AG10803 (cell line): ENCODE measurements at regions not wholly inside any gene's neighbourhood (a gene's known extent, or its start where the extent isn't known, plus 50 kb on each side); places are given as distances from the start of the nearest gene placed in this dataset.
"Not testable (repeated sequence)": the region's sequence is repeated elsewhere in the genome, so short reads cannot be mapped to it uniquely, and the experiment has no call there.

Experiments used
- DNase-seq: peaks from one replicate; pipeline ENCODE4 v3.0.0; 2010; ENCODE audit warnings: low read depth
- H3K4me3 ChIP-seq: 2 replicates; pipeline ENCODE4 v1.5.1; 2011; ENCODE audit warnings: mild to moderate bottlenecking, low read length, control low read depth
- CTCF ChIP-seq: conservative IDR thresholded peaks from 2 replicates; pipeline ENCODE4 v1.5.1; 2011; ENCODE audit warnings: mild to moderate bottlenecking, low read length, control low read depth, inconsistent platforms

- DNase-seq = peak; percentile 9
- H3K4me3 ChIP-seq = no peak overlapping the region
- TF ChIP-seq CTCF = no peak
Observed at GRCh38 chr7:68065581-68065980, 1068.9 kb downstream of the TYW1 start.

- H3K4me3 ChIP-seq = no peak overlapping the region
- TF ChIP-seq CTCF = no peak
- no peak for DNase-seq
Observed at GRCh38 chr7:68067845-68068244, 1071.2 kb downstream of the TYW1 start.

GRCh38 chr7:68070992-68071391, 1074.4 kb downstream of the TYW1 start:
- TF ChIP-seq CTCF = no peak
- DNase-seq = no peak
- no peak overlapping the region for H3K4me3 ChIP-seq

GRCh38 chr7:68073701-68074100, 1077.1 kb downstream of the TYW1 start:
- no peak for DNase-seq
- no peak for TF ChIP-seq CTCF
- H3K4me3 ChIP-seq = no peak overlapping the region

- H3K4me3 ChIP-seq = no peak overlapping the region
- TF ChIP-seq CTCF = no peak
- DNase-seq = no peak
Observed at GRCh38 chr7:68074242-68074641, 1077.6 kb downstream of the TYW1 start.

- DNase-seq = no peak
- TF ChIP-seq CTCF = no peak
- H3K4me3 ChIP-seq = no peak overlapping the region
Observed at GRCh38 chr7:68078157-68078710, 1081.6 kb downstream of the TYW1 start.

GRCh38 chr7:68082066-68082960, 1085.7 kb downstream of the TYW1 start:
- H3K4me3 ChIP-seq, DNase-seq: not testable (repeated sequence)

- not testable (repeated sequence) for DNase-seq, H3K4me3 ChIP-seq
Observed at GRCh38 chr7:68082961-68083657, 1086.5 kb downstream of the TYW1 start.
